ENCODE measurements at regions not wholly inside any gene's neighbourhood (a gene's known extent, or its start where the extent isn't known, plus 50 kb on each side); places are given as distances from the start of the nearest gene placed in this dataset.
"Not testable (repeated sequence)": the region's sequence is repeated elsewhere in the genome, so short reads cannot be mapped to it uniquely, and the experiment has no call there.

DNA sequence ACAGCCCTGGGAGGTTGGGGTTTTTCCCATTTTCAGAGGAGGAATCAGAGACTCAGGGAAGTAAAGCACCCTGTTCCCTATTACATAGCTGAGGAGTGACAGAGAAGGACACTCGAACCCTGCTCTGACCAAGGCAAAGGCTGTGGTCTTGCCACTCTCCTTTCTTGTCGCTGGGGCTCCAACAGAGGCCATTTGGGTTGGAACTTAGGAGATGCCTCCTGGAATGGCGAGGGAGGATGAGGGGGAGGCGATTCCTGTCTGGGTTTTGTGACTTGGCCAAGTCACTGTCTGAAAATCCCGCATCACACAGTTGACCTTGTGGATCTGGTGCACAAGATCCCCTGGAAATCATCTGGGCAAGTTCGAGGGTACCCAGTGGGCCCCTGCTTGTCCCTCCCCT lies 64.0 kb upstream of the HAND1 start:
- H3K9me3 Mint-ChIP-seq: no peaks in the 10 kb centered on the region
- H3K4me1 Mint-ChIP-seq: no peaks in the 10 kb centered on the region
- H3K27me3 Mint-ChIP-seq: peaks cover 12 to 40% (median 18%) of the 10 kb centered on the region in 3 donors
- ATAC-seq (ENCODE audit: low read depth in 2 of 2): no peak
- no peak for DNase-seq
- no peaks in the 10 kb centered on the region for H3K36me3 Mint-ChIP-seq
- H3K27ac Mint-ChIP-seq: no peak overlapping the region
- H3K4me3 Mint-ChIP-seq: no peak overlapping the region

DNA sequence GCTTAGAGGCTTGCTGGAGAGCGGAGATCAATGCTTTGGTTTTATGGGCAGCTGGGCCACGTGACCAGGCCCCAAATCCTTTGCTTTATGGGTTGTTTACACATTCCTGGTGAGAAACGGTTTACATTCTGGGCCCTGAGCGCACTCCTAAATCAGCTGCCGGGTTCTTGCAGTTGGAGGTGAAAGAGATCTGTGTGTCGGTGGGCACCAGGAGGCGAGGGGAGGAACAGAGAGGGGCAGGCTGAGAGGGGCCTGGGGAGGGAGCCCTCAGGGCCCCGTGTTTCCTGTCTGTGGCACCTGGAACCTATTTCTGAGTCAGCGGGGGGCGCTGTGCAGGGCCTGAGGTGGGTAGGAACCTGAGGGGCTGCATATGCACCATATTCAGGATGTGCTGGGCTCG lies 63.5 kb upstream of the HAND1 start:
- Mint-ChIP-seq H3K4me3 (no peak overlapping the region), H3K4me1 (no peaks in the 10 kb centered on the region), H3K36me3 (no peaks in the 10 kb centered on the region), H3K27me3 (peaks cover 15 to 40% (median 23%) of the 10 kb centered on the region in 3 donors), H3K27ac (no peak overlapping the region), H3K9me3 (no peaks in the 10 kb centered on the region)
- no peak for DNase-seq
- ATAC-seq (ENCODE audit: low read depth in 2 of 2): no peak

DNA sequence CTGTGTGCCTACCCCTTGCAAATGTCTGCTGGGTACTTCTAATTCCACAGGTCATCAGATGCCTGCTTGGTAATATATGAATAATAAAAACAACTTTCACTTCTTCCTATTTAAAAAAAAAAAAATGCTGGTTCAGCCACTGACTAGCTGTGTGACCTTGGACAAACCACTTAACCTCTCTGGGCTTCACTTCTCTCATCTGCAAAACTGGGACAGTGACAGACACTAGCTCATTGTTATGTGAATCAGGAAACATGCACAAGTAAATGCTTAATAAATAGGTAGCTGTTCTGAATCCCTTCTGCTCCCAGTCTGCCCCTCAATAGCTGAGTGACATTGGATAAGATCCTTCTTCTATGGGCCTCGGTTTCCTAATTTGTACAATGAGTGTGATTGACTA lies 62.6 kb upstream of the HAND1 start:
- no peaks in the 10 kb centered on the region for H3K4me1 Mint-ChIP-seq
- H3K27me3 Mint-ChIP-seq: peaks cover 14 to 35% (median 24%) of the 10 kb centered on the region in 3 donors
- DNase-seq: no peak
- no peaks in the 10 kb centered on the region for H3K9me3 Mint-ChIP-seq
- no peaks in the 10 kb centered on the region for H3K36me3 Mint-ChIP-seq
- H3K27ac Mint-ChIP-seq: no peak overlapping the region
- ATAC-seq (ENCODE audit: low read depth in 2 of 2): no peak
- no peak overlapping the region for H3K4me3 Mint-ChIP-seq

DNA sequence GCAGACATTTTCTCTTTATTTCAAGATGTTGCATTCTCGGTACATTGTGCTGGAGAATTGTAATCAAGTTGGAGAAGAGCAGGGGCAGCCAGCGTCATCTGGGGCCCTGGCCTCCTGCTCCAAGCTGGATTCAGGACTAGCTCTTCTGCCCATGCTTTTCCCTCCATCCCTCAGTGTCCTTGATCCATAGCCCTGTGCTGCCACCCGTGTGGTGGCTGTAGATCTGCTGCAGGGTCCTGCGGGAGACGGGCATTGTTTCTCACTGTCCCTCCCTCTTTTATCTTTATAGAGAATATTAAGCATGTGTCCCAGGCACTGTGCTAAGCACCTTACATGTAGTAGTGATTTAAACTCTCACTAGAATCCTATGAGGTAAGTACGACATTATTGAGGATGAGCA lies 60.5 kb upstream of the HAND1 start:
- no peak for DNase-seq
- no peaks in the 10 kb centered on the region for H3K9me3 Mint-ChIP-seq
- H3K36me3 Mint-ChIP-seq: no peaks in the 10 kb centered on the region
- no peak for ATAC-seq (ENCODE audit: low read depth in 2 of 2)
- no peak overlapping the region for H3K27ac Mint-ChIP-seq
- H3K27me3 Mint-ChIP-seq: peaks cover 17 to 38% (median 35%) of the 10 kb centered on the region in 3 donors
- H3K4me1 Mint-ChIP-seq: no peaks in the 10 kb centered on the region
- no peak overlapping the region for H3K4me3 Mint-ChIP-seq

DNA sequence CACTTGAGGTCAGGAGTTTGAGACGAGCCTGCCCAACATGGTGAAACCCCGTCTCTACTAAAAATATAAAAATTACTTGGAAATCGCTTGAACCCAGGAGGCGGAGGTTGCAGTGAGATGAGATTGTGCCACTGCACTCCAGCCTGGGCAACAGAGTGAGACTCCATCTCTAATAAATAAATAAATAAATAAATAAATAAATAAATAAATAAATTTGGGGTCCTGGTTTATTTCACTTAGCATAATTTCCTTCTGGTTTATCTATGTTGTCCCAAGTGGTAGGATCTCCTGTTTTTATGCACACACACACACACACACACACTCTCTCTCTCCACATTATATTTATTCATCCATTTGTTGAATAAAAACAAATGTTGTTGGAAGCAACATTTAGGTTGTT lies 58.4 kb upstream of the HAND1 start:
- H3K27ac Mint-ChIP-seq; ATAC-seq (ENCODE audit: low read depth in 2 of 2); H3K4me3 Mint-ChIP-seq; H3K9me3 Mint-ChIP-seq; H3K36me3 Mint-ChIP-seq; H3K4me1 Mint-ChIP-seq; DNase-seq: not testable (repeated sequence)
- peaks cover 23 to 27% (median 26%) of the 10 kb centered on the region in 3 donors for H3K27me3 Mint-ChIP-seq

DNA sequence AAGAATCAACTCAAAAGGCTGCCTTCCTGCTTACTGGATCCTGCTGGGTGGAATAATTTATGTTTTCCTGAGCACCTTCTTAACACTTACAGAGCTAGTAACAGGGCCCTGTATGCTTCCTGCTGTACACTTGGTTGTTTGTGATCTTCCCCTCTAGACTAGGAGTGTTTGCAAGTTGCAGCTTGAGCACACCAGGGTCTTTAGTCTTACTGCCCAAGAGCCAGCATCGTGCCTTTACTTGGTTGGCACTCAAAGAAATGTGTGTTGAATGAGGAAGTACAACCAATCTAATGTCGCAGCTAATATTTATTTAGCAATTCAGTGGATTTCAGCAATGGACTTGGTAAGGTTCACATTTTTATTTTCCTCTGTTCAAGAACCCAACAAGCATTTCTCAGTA lies 57.5 kb upstream of the HAND1 start:
- DNase-seq (no peak), ATAC-seq (ENCODE audit: low read depth in 2 of 2) (no peak)
- no peak overlapping the region for H3K27ac Mint-ChIP-seq
- peaks cover 0 to 8% (median 5%) of the 10 kb centered on the region in 7 donors for H3K9me3 Mint-ChIP-seq
- H3K4me1 Mint-ChIP-seq: no peaks in the 10 kb centered on the region
- H3K4me3 Mint-ChIP-seq: no peak overlapping the region
- peaks cover 28 to 34% (median 32%) of the 10 kb centered on the region in 3 donors for H3K27me3 Mint-ChIP-seq
- H3K36me3 Mint-ChIP-seq: no peaks in the 10 kb centered on the region

DNA sequence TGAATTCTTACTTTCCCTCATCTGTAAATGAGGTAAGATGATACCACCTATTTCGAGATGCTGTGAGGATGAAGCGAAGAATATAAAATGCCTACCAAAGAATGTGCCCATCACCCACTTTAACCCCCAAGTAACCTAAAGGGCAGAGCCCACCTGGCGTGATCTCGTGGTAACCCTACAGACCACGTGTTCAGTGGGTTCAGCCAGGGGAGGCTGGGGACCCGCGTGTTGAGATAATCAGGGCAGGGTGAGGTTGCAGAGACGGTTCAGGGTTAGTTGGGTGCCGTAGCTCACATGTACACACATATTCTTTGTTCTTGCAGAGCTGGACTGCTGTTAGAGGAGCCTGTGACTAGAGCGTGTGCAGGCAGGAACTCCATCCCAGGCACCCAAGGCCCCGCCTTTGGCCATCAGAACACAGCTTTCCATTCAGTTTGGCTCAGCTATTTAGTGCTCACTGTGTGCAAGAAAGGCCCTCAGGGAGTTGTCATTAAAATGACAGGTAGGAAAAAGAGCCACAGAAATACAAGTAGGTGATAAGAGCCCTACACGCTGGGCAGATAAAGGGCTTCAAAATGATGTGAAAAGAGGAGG lies 56.5 kb upstream of the HAND1 start:
- H3K4me1 Mint-ChIP-seq: no peaks in the 10 kb centered on the region
- no peaks in the 10 kb centered on the region for H3K36me3 Mint-ChIP-seq
- peaks cover 28 to 35% (median 32%) of the 10 kb centered on the region in 3 donors for H3K27me3 Mint-ChIP-seq
- peaks cover 0 to 8% (median 5%) of the 10 kb centered on the region in 7 donors for H3K9me3 Mint-ChIP-seq
- no peak overlapping the region for H3K27ac Mint-ChIP-seq
- H3K4me3 Mint-ChIP-seq: no peak overlapping the region
- ATAC-seq (ENCODE audit: low read depth in 2 of 2) (no peak), DNase-seq (no peak)

DNA sequence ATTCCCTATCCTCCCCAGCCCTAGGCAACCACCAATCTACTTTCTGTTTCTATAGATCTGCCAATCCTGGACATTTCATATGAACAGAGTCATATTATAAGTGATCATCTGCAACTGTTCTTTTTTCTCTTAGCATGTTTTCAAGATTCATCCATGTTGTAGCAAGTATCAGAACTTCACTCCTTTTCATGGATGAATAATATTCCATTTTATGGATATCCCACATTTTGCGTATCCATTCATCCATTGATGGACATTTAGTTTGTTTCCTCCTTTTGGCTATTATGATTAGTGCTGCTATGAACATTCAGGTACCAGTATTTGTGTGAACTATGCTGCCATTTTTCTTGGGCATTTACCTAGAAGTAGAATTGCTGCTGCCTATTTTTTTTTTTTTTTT lies 51.3 kb upstream of the HAND1 start:
- Mint-ChIP-seq H3K27ac (no peak overlapping the region), H3K27me3 (peaks cover 22 to 42% (median 31%) of the 10 kb centered on the region in 3 donors)

DNA sequence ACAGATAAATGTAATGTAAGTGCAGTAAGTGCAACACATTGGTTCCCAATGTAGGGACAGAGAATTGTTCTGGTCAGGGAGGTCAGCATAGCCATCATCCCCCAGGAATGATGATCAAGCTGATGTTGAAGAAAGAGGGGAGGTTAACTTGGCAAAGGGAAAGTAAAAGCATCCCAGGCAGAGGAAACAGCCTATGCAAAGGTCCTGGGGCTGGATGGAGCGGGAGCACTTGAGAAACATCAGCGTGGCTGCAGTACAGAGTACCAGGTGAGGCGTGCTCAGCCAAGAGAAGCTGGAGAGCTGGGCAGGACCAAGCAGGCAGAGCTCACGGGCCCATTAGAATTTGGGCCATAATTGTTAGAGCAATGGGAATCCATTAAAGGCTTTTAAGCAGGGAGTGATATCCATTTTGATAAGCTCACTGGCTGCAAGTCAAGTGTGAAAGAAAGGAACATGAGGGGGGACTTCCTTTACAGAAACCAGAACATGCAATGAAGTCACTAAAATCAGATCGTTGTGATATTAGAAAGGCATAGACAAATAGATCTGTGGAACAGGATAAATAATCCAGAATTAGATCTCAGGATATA lies 50.1 kb upstream of the HAND1 start:
- H3K9me3 Mint-ChIP-seq: peaks cover 0 to 8% (median 3%) of the 10 kb centered on the region in 7 donors
- ATAC-seq (ENCODE audit: low read depth in 2 of 2) (no peak), DNase-seq (no peak)
- H3K27me3 Mint-ChIP-seq: peaks cover 29 to 40% (median 32%) of the 10 kb centered on the region in 3 donors
- no peaks in the 10 kb centered on the region for H3K36me3 Mint-ChIP-seq
- no peak overlapping the region for H3K4me3 Mint-ChIP-seq
- H3K4me1 Mint-ChIP-seq: no peaks in the 10 kb centered on the region
- H3K27ac Mint-ChIP-seq: peak overlapping the region in 1 of 6 donors; percentile 18

More for the DNA sequence above, 51.3 kb upstream of the HAND1 start:
- Mint-ChIP-seq H3K9me3 (peaks cover 0 to 11% (median 5%) of the 10 kb centered on the region in 7 donors), H3K36me3 (no peaks in the 10 kb centered on the region), H3K4me1 (no peaks in the 10 kb centered on the region), H3K4me3 (peak overlapping the region in 1 of 8 donors; percentile 13)
- DNase-seq: no peak
- no peak for ATAC-seq (ENCODE audit: low read depth in 2 of 2)
